H1 (cell line): ENCODE measurements at regions not wholly inside any gene's neighbourhood (a gene's known extent, or its start where the extent isn't known, plus 50 kb on each side); places are given as distances from the start of the nearest gene placed in this dataset.

Experiments
- RAD21 ChIP-seq, 2 experiments: IDR thresholded peaks in 1 of 2; conservative IDR thresholded peaks in 1 of 2; 2 replicates each; pipeline ENCODE4 v1.6.1; 2011; ENCODE audit warnings: low read depth in 2 of 2, low read length in 2 of 2, improper control_type of control experiment in 1 of 2, inconsistent platforms in 1 of 2, mild to moderate bottlenecking in 1 of 2, moderate library complexity in 1 of 2
- TF ChIP-seq, protein P1 (sequence below): fragments of 300-600 bp; sonication (generic); IDR thresholded peaks from 2 replicates; pipeline ENCODE4 v1.7.1; 2012; ENCODE audit warnings: low read length, moderate library complexity, mild to moderate bottlenecking, inconsistent platforms; ENCODE audit not compliant: insufficient replicate concordance

DNA sequence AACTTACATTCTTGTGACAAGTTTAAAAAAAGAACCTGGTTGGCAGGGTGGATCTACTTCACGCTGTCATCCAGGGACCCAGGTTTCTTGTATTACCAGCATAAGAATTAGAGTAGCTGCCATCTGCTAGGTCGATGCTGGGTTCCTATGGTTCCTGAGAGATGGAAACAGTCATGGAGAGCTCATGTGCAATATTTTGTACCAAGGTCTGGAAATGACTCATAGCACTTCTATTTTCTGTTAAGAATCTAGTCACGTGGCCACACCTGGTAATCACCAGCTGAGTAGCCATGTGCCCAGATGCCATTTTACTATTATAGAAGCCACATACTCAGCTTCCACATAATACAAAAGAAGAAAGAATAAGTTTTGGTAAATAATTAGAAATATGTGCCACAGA is 171.3 kb downstream of the CD83 start (continued):
- TF ChIP-seq, protein P1, sequence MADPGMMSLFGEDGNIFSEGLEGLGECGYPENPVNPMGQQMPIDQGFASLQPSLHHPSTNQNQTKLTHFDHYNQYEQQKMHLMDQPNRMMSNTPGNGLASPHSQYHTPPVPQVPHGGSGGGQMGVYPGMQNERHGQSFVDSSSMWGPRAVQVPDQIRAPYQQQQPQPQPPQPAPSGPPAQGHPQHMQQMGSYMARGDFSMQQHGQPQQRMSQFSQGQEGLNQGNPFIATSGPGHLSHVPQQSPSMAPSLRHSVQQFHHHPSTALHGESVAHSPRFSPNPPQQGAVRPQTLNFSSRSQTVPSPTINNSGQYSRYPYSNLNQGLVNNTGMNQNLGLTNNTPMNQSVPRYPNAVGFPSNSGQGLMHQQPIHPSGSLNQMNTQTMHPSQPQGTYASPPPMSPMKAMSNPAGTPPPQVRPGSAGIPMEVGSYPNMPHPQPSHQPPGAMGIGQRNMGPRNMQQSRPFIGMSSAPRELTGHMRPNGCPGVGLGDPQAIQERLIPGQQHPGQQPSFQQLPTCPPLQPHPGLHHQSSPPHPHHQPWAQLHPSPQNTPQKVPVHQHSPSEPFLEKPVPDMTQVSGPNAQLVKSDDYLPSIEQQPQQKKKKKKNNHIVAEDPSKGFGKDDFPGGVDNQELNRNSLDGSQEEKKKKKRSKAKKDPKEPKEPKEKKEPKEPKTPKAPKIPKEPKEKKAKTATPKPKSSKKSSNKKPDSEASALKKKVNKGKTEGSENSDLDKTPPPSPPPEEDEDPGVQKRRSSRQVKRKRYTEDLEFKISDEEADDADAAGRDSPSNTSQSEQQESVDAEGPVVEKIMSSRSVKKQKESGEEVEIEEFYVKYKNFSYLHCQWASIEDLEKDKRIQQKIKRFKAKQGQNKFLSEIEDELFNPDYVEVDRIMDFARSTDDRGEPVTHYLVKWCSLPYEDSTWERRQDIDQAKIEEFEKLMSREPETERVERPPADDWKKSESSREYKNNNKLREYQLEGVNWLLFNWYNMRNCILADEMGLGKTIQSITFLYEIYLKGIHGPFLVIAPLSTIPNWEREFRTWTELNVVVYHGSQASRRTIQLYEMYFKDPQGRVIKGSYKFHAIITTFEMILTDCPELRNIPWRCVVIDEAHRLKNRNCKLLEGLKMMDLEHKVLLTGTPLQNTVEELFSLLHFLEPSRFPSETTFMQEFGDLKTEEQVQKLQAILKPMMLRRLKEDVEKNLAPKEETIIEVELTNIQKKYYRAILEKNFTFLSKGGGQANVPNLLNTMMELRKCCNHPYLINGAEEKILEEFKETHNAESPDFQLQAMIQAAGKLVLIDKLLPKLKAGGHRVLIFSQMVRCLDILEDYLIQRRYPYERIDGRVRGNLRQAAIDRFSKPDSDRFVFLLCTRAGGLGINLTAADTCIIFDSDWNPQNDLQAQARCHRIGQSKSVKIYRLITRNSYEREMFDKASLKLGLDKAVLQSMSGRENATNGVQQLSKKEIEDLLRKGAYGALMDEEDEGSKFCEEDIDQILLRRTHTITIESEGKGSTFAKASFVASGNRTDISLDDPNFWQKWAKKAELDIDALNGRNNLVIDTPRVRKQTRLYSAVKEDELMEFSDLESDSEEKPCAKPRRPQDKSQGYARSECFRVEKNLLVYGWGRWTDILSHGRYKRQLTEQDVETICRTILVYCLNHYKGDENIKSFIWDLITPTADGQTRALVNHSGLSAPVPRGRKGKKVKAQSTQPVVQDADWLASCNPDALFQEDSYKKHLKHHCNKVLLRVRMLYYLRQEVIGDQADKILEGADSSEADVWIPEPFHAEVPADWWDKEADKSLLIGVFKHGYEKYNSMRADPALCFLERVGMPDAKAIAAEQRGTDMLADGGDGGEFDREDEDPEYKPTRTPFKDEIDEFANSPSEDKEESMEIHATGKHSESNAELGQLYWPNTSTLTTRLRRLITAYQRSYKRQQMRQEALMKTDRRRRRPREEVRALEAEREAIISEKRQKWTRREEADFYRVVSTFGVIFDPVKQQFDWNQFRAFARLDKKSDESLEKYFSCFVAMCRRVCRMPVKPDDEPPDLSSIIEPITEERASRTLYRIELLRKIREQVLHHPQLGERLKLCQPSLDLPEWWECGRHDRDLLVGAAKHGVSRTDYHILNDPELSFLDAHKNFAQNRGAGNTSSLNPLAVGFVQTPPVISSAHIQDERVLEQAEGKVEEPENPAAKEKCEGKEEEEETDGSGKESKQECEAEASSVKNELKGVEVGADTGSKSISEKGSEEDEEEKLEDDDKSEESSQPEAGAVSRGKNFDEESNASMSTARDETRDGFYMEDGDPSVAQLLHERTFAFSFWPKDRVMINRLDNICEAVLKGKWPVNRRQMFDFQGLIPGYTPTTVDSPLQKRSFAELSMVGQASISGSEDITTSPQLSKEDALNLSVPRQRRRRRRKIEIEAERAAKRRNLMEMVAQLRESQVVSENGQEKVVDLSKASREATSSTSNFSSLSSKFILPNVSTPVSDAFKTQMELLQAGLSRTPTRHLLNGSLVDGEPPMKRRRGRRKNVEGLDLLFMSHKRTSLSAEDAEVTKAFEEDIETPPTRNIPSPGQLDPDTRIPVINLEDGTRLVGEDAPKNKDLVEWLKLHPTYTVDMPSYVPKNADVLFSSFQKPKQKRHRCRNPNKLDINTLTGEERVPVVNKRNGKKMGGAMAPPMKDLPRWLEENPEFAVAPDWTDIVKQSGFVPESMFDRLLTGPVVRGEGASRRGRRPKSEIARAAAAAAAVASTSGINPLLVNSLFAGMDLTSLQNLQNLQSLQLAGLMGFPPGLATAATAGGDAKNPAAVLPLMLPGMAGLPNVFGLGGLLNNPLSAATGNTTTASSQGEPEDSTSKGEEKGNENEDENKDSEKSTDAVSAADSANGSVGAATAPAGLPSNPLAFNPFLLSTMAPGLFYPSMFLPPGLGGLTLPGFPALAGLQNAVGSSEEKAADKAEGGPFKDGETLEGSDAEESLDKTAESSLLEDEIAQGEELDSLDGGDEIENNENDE: no peak
- no peak for TF ChIP-seq RAD21 (IDR thresholded peaks at IDR 0.05 in 1 of 2, conservative IDR thresholded peaks at IDR 0.05 in 1 of 2; ENCODE audit: low read depth in 2 of 2, low read length in 2 of 2)
